Fibroblast of skin of abdomen (primary cell): ENCODE measurements at regions not wholly inside any gene's neighbourhood (a gene's known extent, or its start where the extent isn't known, plus 50 kb on each side); places are given as distances from the start of the nearest gene placed in this dataset.

Source experiments
- DNase-seq: peaks from one replicate; pipeline ENCODE4 v3.0.0-alpha.2; 2013

DNA sequence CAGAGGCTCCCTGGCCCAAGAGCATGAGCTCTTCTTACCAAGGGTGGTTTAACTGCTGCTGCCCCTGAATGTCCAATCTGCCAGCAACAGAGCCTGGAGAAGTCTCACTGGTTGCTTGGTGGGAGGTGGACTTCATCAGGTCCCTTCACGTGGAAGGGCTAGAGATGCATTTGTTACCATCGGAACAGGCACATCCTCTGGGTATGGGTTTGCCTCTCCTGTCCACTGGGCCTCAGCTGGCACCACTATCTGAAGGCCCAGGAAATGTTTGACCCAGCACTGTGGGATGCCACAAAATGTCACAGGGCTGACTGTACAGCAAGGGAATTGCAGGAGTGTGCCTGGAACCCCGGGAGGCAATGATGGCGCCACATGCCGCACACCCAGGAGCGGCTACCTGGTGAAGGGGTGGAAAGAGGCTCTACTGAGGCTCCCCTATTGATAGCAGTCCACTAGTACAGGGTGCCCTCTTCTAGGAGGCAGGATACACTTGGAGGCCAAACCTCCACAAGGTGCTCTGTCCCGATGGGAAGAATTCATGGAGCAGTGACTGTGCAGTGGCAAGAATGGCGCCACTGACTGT, 603.1 kb upstream of the MGMT start:
- no peak for DNase-seq

DNA sequence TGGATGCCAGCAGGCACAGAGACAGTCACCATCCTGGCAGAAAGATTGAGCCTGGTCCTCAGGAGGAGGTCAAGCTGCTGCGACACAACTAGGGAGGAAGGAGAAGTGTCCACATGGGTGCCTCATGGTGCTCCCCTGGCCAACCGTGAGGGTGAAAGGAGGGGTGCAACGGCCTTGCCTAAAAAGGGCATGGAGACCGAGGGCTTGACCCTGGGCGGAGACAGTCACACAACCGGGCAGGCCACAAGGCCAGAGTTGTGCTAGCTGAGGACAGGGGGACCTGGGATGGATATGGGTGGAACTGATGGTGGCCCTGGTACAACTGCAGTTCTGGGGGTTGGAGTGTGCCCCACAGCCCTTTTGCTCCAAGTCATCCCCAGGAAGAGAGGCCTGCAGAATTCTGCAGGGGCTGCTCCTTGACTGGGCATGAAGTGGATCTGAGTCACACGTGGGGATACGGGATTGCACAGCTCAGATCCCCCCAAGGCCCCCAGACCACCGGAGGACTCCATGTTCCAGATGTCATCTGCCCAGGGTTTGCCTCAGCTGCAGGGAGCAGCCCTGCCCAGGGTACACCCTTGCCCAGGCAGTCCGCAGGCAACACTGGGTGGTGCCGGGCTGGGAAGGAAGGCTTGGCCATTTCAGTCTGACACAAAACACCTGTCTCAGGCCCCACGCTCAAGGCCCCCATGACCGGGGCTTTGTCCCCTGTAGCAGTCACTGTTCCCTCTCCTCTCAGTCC, 602.3 kb upstream of the MGMT start:
- DNase-seq, result no peak

DNA sequence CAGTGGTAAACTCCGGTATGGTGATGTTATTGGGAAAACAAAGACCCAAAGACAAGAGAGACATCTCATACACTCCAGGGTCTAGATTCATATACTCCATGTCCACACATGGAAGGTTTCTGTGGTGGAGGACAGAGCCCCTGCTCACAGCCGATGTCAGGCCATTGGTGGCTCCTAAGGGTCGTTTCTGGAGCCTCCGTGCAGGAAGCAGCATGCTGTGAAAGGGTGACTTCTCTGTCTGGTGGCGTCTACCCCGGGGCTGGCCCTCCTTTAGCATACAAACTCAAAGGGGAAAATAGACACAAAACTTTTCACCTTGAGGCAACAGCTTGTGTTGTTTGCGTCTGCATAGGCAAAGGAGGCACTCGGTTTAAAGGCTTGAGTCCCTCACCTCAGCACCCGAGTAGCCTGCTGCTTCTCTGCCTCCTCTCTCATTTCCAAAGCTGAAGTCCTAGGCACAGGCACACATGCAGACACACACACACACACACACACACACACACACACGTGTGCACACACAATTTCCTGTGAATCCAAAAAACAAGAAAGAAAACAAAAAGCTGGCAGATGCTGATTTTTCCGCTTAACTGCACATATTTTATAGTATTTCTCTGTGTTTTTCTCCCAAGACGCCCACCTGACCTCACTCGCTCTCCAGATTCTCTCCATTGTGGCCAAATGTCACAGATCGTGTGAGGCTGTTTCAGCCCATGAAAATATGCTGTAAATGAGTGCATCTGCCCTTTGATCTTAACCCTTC, 601.4 kb upstream of the MGMT start:
- no peak for DNase-seq

DNA sequence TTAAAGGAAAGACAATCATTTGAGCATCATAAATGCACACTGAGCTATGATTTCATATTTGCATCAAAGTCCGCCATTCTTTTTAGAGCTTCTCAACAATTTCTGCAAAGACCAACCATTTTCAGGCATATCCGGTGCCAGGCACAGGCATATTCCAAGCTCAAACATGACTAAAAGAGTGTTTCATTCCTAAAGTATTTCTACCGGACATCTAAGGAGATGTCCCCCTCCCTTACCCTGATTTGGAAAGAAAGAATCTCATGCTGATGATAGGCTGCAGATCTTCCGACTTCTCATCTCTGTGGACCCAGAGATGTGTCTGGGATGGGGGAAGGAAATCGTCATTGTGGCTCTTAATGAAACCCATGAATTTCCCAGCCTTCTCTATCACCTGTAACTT, 600.5 kb upstream of the MGMT start:
- DNase-seq, result peak; percentile 31

DNA sequence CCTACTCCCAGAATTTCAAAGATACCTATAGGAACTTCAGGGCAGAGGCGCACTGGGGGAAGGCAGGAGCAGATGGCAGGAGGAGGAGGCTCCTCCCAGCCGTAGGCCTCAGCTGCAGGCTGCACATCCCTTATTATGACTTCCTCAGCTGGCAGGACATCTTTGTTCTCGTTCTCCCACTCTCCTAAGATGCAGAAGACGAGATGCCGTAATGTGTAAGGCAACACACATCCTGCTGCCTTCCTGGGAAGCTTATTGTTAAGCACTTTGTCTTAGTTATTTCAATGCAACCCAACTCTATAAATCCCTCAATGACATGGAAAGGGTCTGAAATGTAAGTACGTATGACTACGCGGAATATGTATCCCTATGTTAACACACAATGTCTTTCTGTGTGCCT, 599.8 kb upstream of the MGMT start:
- DNase-seq, result no peak

DNA sequence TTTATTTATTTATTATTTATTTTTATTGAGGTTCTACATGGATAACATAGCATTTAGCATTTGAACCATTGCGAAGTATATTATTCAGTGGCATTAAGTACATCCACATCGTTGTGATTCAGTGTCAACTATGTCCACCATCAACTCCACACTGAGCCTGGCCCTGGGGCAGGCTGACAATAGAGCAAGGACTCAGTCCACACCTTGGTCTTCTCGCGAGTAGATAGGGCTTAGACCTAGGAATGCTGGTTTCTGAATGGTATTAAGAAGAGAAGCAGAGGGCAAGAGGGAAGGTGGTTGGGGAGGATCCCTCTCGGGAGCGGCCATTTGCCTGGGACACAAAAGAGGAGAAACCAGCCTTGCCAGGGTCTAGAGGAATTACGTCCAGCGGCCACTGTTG, 599.2 kb upstream of the MGMT start:
- DNase-seq, result no peak

DNA sequence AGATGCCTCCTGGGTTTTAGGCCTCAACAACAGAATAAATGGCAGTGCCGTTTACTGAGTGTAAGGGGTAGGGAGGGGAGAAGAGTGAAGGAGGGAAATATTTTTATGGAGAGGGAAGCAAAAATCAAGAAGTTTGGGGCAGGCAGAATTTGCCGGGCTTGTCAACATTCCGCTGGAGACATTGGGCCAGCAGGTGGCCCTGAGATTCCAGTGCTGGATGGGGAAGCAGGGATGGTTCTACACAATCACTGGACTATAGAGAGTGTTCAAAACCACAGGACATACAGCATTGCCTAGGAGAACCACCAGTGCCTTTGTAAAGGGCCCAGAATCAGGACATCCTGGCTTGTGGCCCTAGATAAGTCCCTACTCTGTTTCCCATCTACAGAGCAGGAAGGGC, 598.6 kb upstream of the MGMT start:
- DNase-seq, result no peak

DNA sequence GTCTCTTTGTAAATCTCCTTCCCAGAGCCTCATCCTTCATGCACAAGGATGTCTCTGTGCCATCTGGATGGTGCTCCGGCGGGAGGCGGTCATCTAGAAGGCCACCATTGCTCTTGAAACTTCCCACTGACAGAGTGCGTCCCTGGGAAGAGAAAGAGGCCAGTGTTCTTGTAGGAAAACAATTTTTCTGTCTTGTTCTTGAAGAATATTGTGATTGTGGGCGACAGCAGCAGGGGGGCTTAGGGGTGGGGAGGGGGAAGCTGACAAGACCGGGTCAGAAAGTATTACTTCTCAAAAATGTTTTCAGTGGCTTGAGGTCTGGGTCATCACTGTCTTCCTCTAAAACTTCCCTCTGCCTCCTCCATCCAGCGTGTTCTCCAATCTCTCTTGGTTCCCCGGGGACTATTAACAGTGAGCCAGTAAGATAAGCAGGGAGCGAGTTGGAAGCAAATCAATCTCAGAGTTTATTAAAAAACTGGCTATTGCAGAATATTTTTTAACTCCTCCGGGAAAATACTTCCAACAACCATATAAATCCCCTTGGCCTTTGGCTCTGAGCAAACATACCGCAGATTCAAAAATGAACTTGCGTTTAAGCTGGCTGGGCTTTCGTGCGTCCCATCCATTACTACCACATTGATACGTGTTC, 597.8 kb upstream of the MGMT start:
- no peak for DNase-seq

DNA sequence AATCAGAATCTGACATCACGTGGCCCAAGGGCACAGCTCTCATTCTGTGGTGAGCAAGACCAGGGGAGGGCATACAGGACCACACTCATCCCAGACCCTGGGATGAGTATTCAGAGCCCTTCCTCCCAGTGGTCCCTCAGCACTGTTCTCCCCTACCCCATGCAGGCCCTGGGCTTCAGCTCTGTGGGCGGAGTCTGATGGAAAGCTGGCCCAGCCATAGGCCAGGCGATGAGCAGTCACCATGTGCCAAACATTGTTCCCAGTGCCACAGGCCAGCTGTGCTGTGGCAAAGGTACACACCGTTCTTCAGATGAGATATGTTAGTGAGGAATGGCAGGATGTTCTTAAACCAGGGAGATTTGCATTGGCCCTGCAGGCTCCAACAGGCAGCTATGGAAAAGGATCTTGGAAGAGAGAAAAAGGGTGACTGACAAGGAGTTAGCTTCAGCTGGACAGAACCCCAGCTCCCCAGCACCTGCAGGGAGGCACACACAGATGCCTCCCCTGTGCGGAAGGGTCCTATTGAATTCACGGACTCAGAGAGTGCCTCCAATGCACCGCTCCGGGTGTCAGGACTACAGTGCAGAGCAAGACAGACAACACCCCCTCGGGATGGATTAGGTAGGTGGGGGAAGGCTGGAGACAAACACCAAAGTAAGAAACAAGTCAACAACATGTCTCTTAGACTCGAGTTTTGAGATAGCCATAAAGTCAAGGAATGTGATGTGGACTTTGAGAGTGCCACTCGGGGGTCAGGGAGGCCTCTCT, 596.0 kb upstream of the MGMT start:
- no peak for DNase-seq

DNA sequence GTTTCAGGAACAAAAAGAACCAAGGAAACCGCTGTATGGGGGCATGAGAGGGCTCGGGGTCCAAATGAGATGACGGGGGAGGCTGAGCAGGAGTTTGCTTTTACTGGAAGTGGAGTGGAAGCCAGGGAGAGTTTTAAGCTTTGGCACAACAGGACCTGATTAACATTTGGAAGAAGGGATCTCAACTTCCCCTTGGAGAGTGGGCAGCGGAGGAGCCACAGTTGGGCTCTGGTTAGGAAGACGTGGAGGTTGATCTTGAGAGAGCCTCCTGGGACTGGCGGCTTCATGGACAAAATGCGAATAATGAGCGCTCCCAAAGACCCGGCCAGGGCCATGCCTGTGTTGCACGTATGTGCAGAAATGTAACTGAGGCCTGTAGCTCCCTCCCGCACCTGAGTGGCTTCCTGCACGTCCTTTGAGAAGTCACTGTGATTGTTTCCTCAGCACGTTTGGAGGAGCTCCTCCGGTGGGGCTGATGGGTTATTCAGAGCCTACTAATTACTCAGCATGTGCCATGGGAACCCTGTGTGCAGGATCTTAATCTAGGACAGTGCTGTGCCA, 595.3 kb upstream of the MGMT start:
- DNase-seq, result no peak

DNA sequence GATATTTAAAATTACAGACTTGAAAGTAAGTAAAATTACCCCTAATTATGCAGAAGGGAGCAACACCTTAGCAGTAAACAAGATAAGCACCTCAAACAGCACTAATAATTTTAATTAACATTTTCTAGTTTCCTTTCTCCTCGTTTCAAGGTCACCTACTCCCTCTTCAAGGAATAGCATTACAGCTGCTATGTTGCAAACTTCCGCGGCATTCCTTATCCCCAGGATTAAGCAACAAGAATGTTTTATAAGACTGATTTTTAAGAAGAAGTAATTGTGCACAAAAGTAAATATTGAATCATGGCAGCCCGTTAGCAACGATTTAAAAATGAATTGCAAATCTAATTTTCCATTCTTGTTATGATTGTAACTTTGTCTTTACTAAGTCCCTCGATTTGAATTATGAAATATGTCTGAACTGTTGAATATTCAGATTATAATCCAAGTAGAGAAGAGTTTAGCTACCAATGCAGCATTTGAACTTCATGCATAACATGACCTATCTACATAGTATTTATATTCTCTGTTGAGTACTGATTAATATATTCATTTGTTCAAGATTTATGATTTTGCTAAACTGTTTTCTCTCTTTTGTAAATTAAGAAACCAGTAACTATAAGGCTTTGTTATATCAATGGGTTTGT, 593.5 kb upstream of the MGMT start:
- DNase-seq, result no peak

DNA sequence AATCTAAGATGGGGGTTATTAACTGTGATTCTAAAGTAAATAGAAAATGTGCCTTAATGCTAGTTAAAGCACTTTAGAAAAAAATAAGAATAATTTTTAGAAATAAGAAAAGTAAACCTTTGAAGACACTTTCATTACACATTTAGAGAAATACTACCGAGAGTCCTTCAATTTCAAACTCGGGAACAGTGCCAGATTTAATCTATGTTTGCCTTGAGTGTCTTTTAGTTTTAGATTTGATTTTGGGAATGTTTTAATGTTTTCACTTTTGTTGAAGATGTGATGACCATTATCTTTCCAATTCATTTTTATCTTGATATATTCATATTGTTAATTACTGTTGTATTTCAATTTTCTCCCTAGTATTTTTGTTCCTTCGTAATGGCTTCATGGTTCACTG, 592.7 kb upstream of the MGMT start:
- no peak for DNase-seq

DNA sequence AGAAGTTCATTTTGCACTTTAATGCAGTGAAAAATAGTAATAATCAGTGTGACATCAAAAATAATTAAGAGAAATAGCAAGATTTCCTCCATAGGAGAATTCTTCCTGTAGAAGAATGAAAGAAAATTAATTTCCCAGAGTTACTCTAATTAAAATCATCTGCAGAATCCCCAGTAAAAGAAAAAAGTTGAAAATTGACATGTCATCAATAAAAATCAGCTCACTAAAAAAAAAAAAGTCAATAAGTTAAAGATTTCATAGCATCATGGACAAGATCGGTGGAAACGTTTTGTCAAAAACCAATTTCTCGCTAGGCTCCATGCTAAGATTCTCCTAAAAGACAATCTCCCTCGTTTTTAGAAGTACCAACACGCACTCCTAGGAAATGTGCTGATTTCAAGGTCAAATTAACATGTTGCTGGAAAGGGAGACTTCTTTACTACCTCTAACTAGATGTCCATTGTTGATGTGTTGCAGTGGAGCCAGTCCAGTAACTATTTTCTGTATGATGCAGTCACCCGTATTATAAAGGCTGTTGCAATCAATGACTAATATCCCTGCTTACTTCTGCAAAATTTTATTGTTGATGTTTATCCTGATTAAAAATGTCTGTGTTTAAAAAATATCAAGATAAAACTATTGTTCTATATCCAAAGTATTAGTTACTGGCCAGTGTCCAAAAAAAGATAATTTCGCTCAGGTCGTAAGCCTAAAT, 591.9 kb upstream of the MGMT start:
- DNase-seq, result peak; percentile 26

DNA sequence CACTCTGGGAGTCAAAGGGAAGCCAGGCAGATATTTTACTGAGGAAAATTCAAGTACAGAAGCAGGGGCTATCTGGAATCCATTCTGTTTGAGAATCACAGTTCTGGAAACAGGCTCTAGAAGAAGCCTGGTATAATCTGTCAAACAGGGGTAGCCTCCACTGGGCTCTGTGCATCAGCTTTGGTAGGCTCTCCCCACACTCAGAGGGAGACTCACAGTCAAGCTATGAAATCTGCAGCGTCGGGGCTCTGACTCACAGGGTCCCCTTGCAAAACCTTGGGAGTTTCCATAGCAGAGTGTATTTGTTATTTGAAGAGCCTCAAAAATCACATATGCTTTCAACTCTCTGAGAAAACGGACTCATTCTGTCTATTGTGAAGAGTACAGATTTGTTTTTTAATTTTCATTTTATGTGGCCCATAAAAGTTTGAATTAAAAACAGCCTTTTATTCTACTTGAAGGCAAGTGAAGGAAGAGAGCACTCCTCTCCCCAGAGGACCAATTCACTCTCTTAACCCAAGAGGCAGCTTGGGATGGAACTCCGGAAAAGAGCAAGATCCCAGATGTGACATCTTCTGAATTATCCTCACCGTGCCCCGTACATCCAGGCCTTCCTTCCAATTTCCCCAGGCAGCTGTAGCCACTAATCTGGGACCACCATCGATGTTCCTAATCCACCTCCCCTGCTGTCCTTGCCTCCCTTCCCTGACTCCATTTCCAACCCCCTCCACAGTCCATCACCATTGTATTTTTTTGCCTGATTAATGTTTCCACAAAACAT, 590.9 kb upstream of the MGMT start:
- DNase-seq, result peak; percentile 77

DNA sequence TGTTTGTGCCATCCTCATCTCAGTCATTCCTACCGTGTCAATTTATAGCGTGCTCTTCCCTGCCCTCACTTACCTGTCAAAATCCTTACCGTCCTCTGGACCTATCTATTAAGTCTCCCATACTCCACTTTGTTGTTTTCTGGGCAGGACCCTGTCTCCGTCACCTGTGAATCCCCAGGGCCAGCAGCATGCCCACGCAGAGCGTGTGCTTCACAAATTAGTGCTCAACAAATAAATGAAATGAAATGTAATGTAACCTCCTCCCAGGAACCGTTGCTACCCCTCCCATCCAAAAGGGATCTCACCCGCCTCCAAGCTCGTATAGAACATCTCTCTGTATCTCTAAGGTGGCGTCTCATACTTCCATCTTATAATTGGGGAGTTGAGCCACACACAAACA, 589.9 kb upstream of the MGMT start:
- DNase-seq, result no peak

DNA sequence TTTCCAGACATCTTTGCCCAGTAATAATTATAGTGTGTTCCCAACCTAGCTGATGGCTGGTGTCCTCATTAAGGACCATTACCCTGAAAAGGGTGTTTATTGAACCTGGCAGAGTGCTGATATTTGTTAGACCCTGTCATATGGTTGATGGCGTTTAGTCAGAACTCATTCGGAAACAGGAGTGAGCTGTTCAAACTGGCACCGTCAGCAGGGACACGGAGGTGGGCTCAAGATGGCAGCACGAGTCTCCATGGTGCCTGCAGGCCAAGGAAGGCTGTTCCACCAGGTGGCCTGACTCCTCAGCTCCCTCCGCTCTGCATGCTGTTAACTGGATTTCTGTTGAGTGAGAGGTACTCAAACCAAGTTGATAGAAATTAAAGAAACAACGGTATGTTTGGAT, 589.1 kb upstream of the MGMT start:
- DNase-seq, result no peak

DNA sequence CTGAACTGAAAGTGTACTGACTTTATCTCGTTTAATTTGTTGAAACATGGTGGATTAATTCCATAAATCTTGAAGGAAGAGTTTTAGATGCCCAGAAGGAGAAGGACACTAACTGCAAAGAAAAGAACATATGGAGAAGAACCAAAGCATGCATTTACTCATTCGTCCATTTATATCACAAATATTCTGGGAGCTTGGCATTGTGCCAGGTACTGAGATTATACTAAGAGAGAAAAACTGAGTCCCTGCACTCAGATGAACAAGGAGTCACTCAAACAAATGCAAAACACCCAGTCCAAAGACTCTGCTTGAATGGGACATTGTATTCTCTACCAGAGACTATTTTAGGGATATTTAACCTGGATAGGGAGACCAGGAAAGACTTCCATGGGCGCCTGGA, 588.0 kb upstream of the MGMT start:
- DNase-seq, result no peak

DNA sequence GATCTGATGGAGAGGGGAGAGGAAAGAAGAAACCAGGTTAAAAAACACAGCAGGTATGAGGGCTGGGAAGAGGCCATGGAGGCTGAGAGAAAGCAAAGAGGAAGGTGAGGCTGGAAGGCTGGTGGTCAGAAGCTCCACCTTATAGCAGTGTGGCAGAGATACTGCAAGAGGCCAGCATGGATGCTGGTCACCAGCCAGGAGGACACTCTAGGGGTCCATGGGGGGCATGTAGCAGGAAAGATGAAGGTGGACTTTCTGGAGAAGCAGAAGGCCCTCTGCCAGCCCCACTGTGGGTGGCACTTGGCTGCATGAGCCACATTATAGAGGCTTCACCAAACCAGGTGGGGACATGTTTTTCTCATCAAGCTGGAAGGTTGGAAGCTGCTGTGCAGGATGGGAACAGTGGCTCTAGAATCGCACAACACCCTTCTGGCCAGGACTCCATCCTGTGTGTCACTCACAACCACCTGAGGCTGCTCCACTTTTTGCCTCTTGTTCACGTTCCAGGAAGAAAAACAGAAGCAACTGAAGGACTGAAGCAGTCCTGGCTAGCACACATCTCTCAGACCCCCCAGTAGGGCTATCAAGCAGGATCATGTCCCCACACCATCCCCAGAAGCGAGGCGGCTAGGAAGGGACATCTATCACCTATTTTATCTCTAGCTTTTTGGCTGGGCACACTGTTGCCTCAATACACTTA, 587.5 kb upstream of the MGMT start:
- DNase-seq, result no peak

DNA sequence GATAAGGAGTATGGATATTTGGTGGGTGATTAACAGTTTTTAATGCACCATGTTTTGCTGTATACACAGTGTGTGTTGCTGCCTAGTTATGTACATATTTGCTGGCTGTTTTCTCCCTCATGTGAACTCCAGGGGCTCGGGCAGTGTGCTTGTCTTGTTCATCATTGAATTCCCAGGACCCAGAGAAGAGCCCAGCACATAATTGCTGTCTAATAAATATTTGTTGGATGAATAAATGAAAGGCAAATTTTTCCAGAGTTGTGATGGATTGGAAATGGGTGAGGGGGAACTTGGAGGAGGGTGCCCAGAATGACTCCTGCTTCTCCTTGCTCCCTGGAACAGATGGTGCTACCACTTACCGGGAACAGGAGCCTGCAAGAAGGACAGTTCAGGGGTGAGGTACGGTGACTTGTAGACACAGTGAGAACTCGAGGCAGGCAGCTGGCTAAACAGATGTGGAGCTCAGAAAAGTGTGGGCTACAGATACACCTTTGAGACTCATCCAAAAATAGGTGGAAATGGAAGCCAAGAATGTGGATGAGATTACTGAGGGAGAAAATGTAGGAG, 586.8 kb upstream of the MGMT start:
- DNase-seq, result no peak
